Mesenchymal stem cell (in vitro differentiated cells and primary cell): ENCODE measurements at regions not wholly inside any gene's neighbourhood (a gene's known extent, or its start where the extent isn't known, plus 50 kb on each side); places are given as distances from the start of the nearest gene placed in this dataset.
A peak's percentile ranks its signal among the peaks of the same experiment; 100 is the strongest.

ENCODE experiments used
- DNase-seq: peaks from one replicate; pipeline ENCODE4 v3.0.0-alpha.2; 2013
- H2AFZ ChIP-seq: one replicate; pipeline ENCODE4 v1.6.1; 2013; ENCODE audit warnings: low read depth, mild to moderate bottlenecking, control low read depth, inconsistent platforms, low read length, moderate library complexity
- H2AK5ac ChIP-seq: 2 replicates; pipeline ENCODE4 v1.6.1; 2013; ENCODE audit warnings: low read length, moderate library complexity, mild to moderate bottlenecking, inconsistent platforms; ENCODE audit not compliant: severe bottlenecking
- H2BK120ac ChIP-seq: one replicate; pipeline ENCODE4 v1.6.1; 2013; ENCODE audit warnings: low read depth, mild to moderate bottlenecking, inconsistent platforms, low read length, moderate library complexity
- H2BK12ac ChIP-seq, 2 experiments: one replicate each; pipeline ENCODE4 v1.6.1; 2013; ENCODE audit warnings: inconsistent platforms in 2 of 2, low read length in 2 of 2, mild to moderate bottlenecking in 2 of 2, moderate library complexity in 2 of 2, control low read depth in 1 of 2
- H2BK15ac ChIP-seq: one replicate; pipeline ENCODE4 v1.6.1; 2013; ENCODE audit warnings: mild to moderate bottlenecking, low read depth, inconsistent platforms; ENCODE audit not compliant: poor library complexity, severe bottlenecking
- H2BK5ac ChIP-seq: 2 replicates; pipeline ENCODE4 v1.6.1; 2013; ENCODE audit warnings: low read depth, mild to moderate bottlenecking, low read length, control low read depth, inconsistent platforms; ENCODE audit not compliant: poor library complexity, severe bottlenecking
- H3K14ac ChIP-seq, 2 experiments: one replicate each; pipeline ENCODE4 v1.6.1; 2013; ENCODE audit warnings: inconsistent platforms in 2 of 2, low read length in 2 of 2, control low read depth in 1 of 2, mild to moderate bottlenecking in 1 of 2, moderate library complexity in 1 of 2
- H3K18ac ChIP-seq, 2 experiments: one replicate each; pipeline ENCODE4 v1.6.1; 2013; ENCODE audit warnings: inconsistent platforms in 2 of 2, low read length in 2 of 2, control low read depth in 1 of 2, low read depth in 1 of 2, mild to moderate bottlenecking in 1 of 2
- H3K23ac ChIP-seq, 2 experiments: one replicate each; pipeline ENCODE4 v1.6.1; 2013; ENCODE audit warnings: inconsistent platforms in 2 of 2, low read length in 2 of 2, mild to moderate bottlenecking in 2 of 2, moderate library complexity in 2 of 2, control low read depth in 1 of 2
- H3K27ac ChIP-seq: 2 replicates; pipeline ENCODE4 v1.5.1; 2013; ENCODE audit warnings: mild to moderate bottlenecking, moderate library complexity, low read length, control low read depth, inconsistent platforms; ENCODE audit not compliant: poor library complexity, severe bottlenecking
- H3K27me3 ChIP-seq, 2 experiments: 2 replicates each; pipeline versions ENCODE4 v1.6.1 to v1.7.0; 2013; ENCODE audit warnings: low read length in 2 of 2, mild to moderate bottlenecking in 2 of 2, moderate library complexity in 2 of 2, control low read depth in 1 of 2, inconsistent platforms in 1 of 2; ENCODE audit not compliant: control insufficient read depth in 1 of 2, insufficient read depth in 1 of 2
- H3K36me3 ChIP-seq, 2 experiments: 2 replicates each; pipeline versions ENCODE4 v1.6.1 to v1.7.0; 2013; ENCODE audit warnings: low read length in 2 of 2, control low read depth in 1 of 2, inconsistent platforms in 1 of 2, low read depth in 1 of 2, mild to moderate bottlenecking in 1 of 2; ENCODE audit not compliant: insufficient read depth in 2 of 2, control insufficient read depth in 1 of 2
- H3K4ac ChIP-seq, 2 experiments: one replicate each; pipeline ENCODE4 v1.6.1; 2013; ENCODE audit warnings: inconsistent platforms in 2 of 2, low read length in 2 of 2, mild to moderate bottlenecking in 2 of 2, moderate library complexity in 2 of 2, control low read depth in 1 of 2, low read depth in 1 of 2
- H3K4me1 ChIP-seq: 2 replicates; pipeline ENCODE4 v1.6.1; 2013; ENCODE audit warnings: low read depth, low read length, control low read depth; ENCODE audit not compliant: control insufficient read depth, insufficient read depth
- H3K4me2 ChIP-seq: 2 replicates; pipeline ENCODE4 v1.6.1; 2013; ENCODE audit warnings: low read length, mild to moderate bottlenecking, inconsistent platforms; ENCODE audit not compliant: poor library complexity, severe bottlenecking
- H3K4me3 ChIP-seq, 2 experiments: 2 replicates each; pipeline versions ENCODE4 v1.5.1 to v1.7.0; 2013; ENCODE audit warnings: low read length in 2 of 2, mild to moderate bottlenecking in 2 of 2, control low read depth in 1 of 2, low read depth in 1 of 2; ENCODE audit not compliant: insufficient read depth in 1 of 2
- H3K79me1 ChIP-seq: replicated peaks from 2 replicates; pipeline ENCODE4 v1.6.1; 2013; ENCODE audit warnings: mild to moderate bottlenecking, control low read depth, low read length, inconsistent platforms; ENCODE audit not compliant: poor library complexity, severe bottlenecking
- H3K9ac ChIP-seq: 2 replicates; pipeline ENCODE4 v1.7.0; 2013; ENCODE audit warnings: mild to moderate bottlenecking, low read length, moderate library complexity
- H3K9me3 ChIP-seq: 2 replicates; pipeline ENCODE4 v1.7.0; 2013; ENCODE audit warnings: mild to moderate bottlenecking, low read length; ENCODE audit not compliant: control insufficient read depth
- H4K8ac ChIP-seq: one replicate; pipeline ENCODE4 v1.6.1; 2013; ENCODE audit warnings: inconsistent platforms, mild to moderate bottlenecking, low read length, moderate library complexity
- H4K91ac ChIP-seq: one replicate; pipeline ENCODE4 v1.6.1; 2013; ENCODE audit warnings: mild to moderate bottlenecking, low read length, inconsistent platforms
- WGBS: methylation state at CpG from one replicate; pipeline ENCODE4 v1.1.7; 2013; ENCODE audit warnings: mixed read lengths; 5-methylcytosine and 5-hydroxymethylcytosine counted together

- Histone ChIP-seq H3K4me3 (no peak overlapping the region), H3K27me3 (no peaks in the 10 kb centered on the region), H3K4me2 (no peak overlapping the region), H3K36me3 (no peaks in the 10 kb centered on the region), H3K4ac (no peak overlapping the region), H2BK12ac (no peak overlapping the region), H2AK5ac (no peak overlapping the region), H3K79me1 (no peaks in the 10 kb centered on the region), H3K9me3 (no peaks in the 10 kb centered on the region), H3K23ac (no peak overlapping the region), H3K4me1 (no peaks in the 10 kb centered on the region), H2BK15ac (no peak overlapping the region), H3K18ac (no peak overlapping the region), H3K14ac (no peak overlapping the region), H2AFZ (no peak overlapping the region), H4K8ac (no peak overlapping the region), H2BK5ac (no peak overlapping the region), H3K27ac (no peak overlapping the region), H2BK120ac (no peak overlapping the region), H4K91ac (no peak overlapping the region), H3K9ac (no peak overlapping the region)
- no peak for DNase-seq
- 75% methylated on average over 2 of the region's 2 CpGs for WGBS
These were observed 656.1 kb downstream of the EPHA7 start for GRCh38 chr6:92763274-92763584.

GRCh38 chr6:92762443-92763273, 656.7 kb downstream of the EPHA7 start:
- no peaks in the 10 kb centered on the region for H3K79me1 ChIP-seq
- H3K4me1 ChIP-seq: no peaks in the 10 kb centered on the region
- no peak overlapping the region for H2AFZ ChIP-seq
- H3K4ac ChIP-seq: no peak overlapping the region
- H3K23ac ChIP-seq: no peak overlapping the region
- H3K9ac ChIP-seq: peak overlapping the region; percentile 28
- peak; percentile 46 for DNase-seq
- no peak overlapping the region for H2BK15ac ChIP-seq
- H3K18ac ChIP-seq: no peak overlapping the region
- H3K14ac ChIP-seq: peak overlapping the region in 1 of 2 experiments; percentile 66
- no peak overlapping the region for H3K4me2 ChIP-seq
- H4K91ac ChIP-seq: no peak overlapping the region
- no peak overlapping the region for H2BK12ac ChIP-seq
- 60% methylated on average over 1 of the region's 3 CpGs for WGBS
- H3K27ac ChIP-seq: no peak overlapping the region
- peak overlapping the region; percentile 4 for H4K8ac ChIP-seq
- H2AK5ac ChIP-seq: no peak overlapping the region
- no peaks in the 10 kb centered on the region for H3K9me3 ChIP-seq
- H3K36me3 ChIP-seq: no peaks in the 10 kb centered on the region
- no peak overlapping the region for H3K4me3 ChIP-seq
- H3K27me3 ChIP-seq: no peaks in the 10 kb centered on the region
- H2BK120ac ChIP-seq: no peak overlapping the region
- no peak overlapping the region for H2BK5ac ChIP-seq

- Histone ChIP-seq H2AFZ (no peak overlapping the region), H3K4me3 (no peak overlapping the region), H3K18ac (no peak overlapping the region), H2BK120ac (no peak overlapping the region), H3K4me2 (no peak overlapping the region), H4K91ac (no peak overlapping the region), H3K9me3 (no peaks in the 10 kb centered on the region), H3K14ac (no peak overlapping the region), H3K9ac (no peak overlapping the region), H2BK15ac (no peak overlapping the region), H3K27ac (no peak overlapping the region), H3K23ac (no peak overlapping the region), H3K4ac (no peak overlapping the region), H2BK12ac (no peak overlapping the region), H3K27me3 (no peaks in the 10 kb centered on the region), H2BK5ac (no peak overlapping the region), H3K4me1 (peaks cover 2% of the 10 kb centered on the region), H2AK5ac (no peak overlapping the region), H4K8ac (no peak overlapping the region), H3K36me3 (no peaks in the 10 kb centered on the region), H3K79me1 (no peaks in the 10 kb centered on the region)
- 76% methylated on average over 3 of the region's 3 CpGs for WGBS
- DNase-seq: no peak
These were observed 660.2 kb downstream of the EPHA7 start for GRCh38 chr6:92759178-92759577.

GRCh38 chr6:92757925-92758324, 661.4 kb downstream of the EPHA7 start:
- Histone ChIP-seq H2BK5ac (no peak overlapping the region), H2BK12ac (no peak overlapping the region), H4K91ac (no peak overlapping the region), H2BK15ac (no peak overlapping the region), H3K9ac (no peak overlapping the region), H3K14ac (no peak overlapping the region), H2AFZ (no peak overlapping the region), H3K36me3 (no peaks in the 10 kb centered on the region), H3K18ac (no peak overlapping the region), H3K79me1 (no peaks in the 10 kb centered on the region), H3K4me3 (no peak overlapping the region), H2AK5ac (no peak overlapping the region), H3K9me3 (peaks cover 10% of the 10 kb centered on the region), H3K27ac (no peak overlapping the region), H3K4ac (no peak overlapping the region), H4K8ac (no peak overlapping the region), H3K27me3 (no peaks in the 10 kb centered on the region), H3K4me2 (no peak overlapping the region), H2BK120ac (no peak overlapping the region), H3K23ac (no peak overlapping the region), H3K4me1 (peaks cover 2% of the 10 kb centered on the region)
- 51% methylated on average over 4 of the region's 4 CpGs for WGBS
- DNase-seq: peak; percentile 37
